Activated naive CD8-positive, alpha-beta T cell treated with anti-CD3 and anti-CD28 coated beads for 36 hours (primary cell): ENCODE measurements at regions not wholly inside any gene's neighbourhood (a gene's known extent, or its start where the extent isn't known, plus 50 kb on each side); places are given as distances from the start of the nearest gene placed in this dataset.

Experiments
- DNase-seq: peaks from one replicate; pipeline ENCODE4 v3.0.0; 2021
- H3K27ac Mint-ChIP-seq: one replicate; pipeline ENCODE4 v1.8.0; 2022; ENCODE audit warnings: mild to moderate bottlenecking, moderate library complexity, mixed read lengths
- H3K27me3 Mint-ChIP-seq: one replicate; pipeline ENCODE4 v1.8.0; 2022; ENCODE audit warnings: mild to moderate bottlenecking, mixed read lengths
- H3K36me3 Mint-ChIP-seq: one replicate; pipeline ENCODE4 v1.8.0; 2021; ENCODE audit warnings: mild to moderate bottlenecking, mixed read lengths
- H3K4me1 Mint-ChIP-seq: one replicate; pipeline ENCODE4 v1.8.0; 2021; ENCODE audit warnings: mixed read lengths
- H3K4me3 Mint-ChIP-seq: one replicate; pipeline ENCODE4 v1.8.0; 2022; ENCODE audit warnings: mild to moderate bottlenecking, moderate library complexity, mixed read lengths
- H3K9me3 Mint-ChIP-seq: one replicate; pipeline ENCODE4 v1.8.0; 2022; ENCODE audit warnings: mixed read lengths

DNA sequence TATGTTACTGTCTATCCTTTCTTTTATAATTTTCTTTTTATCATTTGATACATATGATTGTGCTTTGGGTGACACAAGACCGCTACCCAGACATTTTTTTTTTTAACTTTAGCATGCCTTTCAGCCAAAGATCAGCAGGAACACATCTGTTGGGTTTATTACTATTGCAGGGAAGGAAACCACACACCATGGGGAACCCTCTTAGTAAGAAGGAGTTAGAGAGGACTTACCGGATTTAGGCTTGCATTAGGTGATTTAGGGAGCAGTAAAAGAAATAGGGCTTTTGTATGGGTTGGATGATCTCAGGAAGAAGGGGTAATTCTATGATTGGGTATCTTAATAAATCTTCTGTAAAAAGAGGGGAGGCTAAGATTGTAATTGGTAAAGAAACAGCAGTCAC, 138.2 kb downstream of the SNX18 start:
- no peaks in the 10 kb centered on the region for H3K9me3 Mint-ChIP-seq
- H3K27ac Mint-ChIP-seq, result no peak overlapping the region
- no peak overlapping the region for H3K4me3 Mint-ChIP-seq
- peaks cover 7% of the 10 kb centered on the region for H3K4me1 Mint-ChIP-seq
- no peak for DNase-seq
- no peaks in the 10 kb centered on the region for H3K36me3 Mint-ChIP-seq
- no peaks in the 10 kb centered on the region for H3K27me3 Mint-ChIP-seq

DNA sequence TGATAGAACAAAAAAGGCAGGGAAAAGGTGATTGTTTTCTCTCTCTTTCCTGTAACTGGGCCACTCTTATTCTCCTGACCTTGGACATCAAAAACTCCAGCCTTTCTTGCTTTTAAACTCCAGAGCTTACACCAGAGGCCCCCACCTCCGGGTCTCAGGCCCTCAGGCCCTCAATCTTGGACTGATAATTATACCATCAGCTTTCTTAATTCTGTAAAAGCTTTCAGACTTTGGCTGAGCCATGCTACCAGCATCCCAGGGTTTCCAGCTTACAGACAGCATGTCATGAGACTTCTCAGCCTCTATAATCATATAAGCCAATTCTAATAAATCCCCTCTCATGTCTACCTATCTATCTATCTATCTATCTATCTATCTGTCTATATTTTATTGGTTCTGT, 137.7 kb downstream of the SNX18 start:
- no peak for DNase-seq
- H3K4me3 Mint-ChIP-seq, result no peak overlapping the region
- H3K4me1 Mint-ChIP-seq, result peaks cover 7% of the 10 kb centered on the region
- H3K9me3 Mint-ChIP-seq, result no peaks in the 10 kb centered on the region
- no peaks in the 10 kb centered on the region for H3K27me3 Mint-ChIP-seq
- no peak overlapping the region for H3K27ac Mint-ChIP-seq
- H3K36me3 Mint-ChIP-seq, result no peaks in the 10 kb centered on the region

DNA sequence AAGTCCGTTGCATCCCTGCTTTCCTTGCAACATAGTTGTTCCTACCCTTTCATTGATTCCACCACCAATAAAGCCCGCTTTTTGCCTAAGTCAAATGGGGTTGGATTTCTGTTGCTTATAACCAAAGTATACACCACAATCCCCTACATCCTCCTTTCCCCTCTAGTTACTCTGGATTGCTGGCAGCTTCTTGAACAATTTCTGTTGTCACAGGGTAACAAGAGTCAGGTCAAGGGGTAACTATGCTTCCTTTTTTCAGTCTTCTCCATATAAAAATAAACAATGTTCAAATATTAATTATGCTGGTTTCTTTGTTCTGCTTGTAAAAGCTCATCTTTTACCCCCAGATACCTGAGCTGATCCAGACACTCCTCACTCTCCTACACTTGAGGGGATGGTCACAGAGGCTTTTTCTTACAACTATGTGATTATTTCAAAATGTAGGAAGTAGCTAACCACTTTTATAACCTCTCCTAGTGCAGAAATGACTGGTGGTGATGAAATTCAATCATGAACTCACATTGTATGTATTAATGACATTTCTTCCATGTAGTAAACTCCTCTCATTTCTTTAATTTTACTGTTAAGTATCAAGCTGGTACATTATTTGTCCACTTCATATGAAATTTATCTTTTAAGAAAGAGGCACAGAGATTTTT, 136.5 kb downstream of the SNX18 start:
- Mint-ChIP-seq H3K27ac (no peak overlapping the region), H3K27me3 (no peaks in the 10 kb centered on the region), H3K4me3 (no peak overlapping the region), H3K4me1 (peaks cover 7% of the 10 kb centered on the region), H3K9me3 (no peaks in the 10 kb centered on the region), H3K36me3 (no peaks in the 10 kb centered on the region)
- no peak for DNase-seq

DNA sequence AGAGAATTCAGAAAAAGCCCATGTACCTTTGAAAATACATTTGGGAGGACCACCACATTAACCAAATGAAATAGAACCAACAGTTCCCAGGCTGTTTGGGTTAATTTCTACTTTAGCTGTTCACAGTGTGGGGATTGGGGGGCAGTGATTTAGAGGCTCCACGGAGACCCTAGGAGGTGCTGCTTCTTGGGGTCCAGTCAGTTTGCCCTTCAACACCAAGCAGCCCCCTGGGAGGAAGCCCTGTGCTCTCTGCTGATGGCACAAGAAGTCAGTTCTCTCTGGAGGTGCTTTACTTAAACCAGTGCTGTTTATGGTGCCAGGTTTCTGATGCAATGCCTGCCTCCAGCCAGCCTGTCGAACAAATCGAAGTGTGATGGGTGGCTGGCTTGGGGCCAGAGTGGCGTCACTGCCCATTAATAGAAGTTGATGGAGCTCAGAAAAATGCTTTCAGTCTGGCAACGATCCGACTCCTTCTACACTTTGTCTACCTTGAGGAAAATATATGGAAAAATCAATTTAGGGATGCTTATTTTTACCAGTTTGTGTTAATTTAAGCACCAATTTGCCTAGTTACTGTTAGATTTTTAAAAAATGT, 134.0 kb downstream of the SNX18 start:
- Mint-ChIP-seq H3K36me3 (no peaks in the 10 kb centered on the region), H3K27me3 (no peaks in the 10 kb centered on the region), H3K27ac (no peak overlapping the region), H3K4me1 (peaks cover 19% of the 10 kb centered on the region), H3K9me3 (no peaks in the 10 kb centered on the region), H3K4me3 (no peak overlapping the region)
- DNase-seq, result no peak

DNA sequence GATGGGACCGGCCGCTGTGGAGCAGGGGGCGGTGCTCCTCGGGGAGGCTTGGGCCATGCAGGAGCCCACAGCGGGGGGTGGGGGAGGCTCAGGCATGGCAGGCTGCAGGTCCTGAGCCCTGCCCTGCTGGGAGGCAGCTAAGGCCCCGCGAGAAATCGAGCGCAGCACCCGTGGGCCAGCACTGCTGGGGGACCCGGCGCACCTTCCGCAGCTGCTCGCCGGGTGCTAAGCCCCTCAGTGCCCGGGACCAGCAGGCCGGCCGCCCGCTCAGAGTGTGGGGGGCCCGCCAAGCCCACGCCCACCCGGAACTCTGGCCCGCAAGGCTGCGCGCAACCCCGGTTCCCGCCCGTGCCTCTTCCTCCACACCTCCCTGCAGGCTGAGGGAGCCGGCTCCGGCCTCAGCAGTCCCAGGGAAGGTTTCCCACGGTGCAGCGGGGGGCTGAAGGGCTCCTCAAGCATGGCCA, 131.5 kb downstream of the SNX18 start:
- H3K36me3 Mint-ChIP-seq, result no peaks in the 10 kb centered on the region
- no peak overlapping the region for H3K4me3 Mint-ChIP-seq
- H3K9me3 Mint-ChIP-seq, result no peaks in the 10 kb centered on the region
- H3K4me1 Mint-ChIP-seq, result peaks cover 37% of the 10 kb centered on the region
- H3K27ac Mint-ChIP-seq, result no peak overlapping the region
- no peaks in the 10 kb centered on the region for H3K27me3 Mint-ChIP-seq
- DNase-seq, result no peak

DNA sequence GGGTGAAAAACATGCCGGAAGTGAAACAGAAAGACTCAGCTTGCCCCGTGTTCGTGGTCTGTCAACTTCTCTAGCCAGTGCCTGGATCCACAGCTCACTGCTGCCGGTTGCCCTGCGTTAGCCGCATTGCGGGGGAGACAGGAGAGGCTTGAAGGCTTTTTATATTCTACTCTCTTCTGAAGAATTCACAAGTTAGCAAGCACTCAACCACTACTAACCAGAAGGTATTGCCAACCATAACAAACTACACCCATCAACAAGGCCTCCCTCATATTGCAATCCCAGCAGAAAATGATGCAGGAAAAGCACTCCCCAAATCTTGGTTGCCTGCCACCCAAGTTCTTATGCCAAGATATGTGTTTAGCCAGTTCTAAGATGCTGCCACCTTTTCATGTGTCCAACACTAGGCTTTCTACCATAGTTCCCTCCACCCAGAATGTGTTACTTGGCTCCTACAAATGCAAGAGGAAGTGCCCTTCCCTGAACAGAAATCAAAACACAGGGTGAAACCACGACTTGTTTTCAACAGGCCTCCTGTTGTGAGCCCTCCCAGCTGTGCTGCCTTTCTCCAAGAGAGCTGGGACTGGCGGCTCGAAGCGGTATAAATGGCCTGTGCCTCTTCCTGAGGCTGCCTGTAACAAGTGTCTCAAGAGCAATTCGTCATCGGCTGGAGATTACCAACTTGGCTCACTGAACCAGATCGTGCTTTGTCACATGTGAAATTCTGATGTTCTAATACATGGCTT, 129.0 kb downstream of the SNX18 start:
- no peaks in the 10 kb centered on the region for H3K9me3 Mint-ChIP-seq
- peaks cover 44% of the 10 kb centered on the region for H3K4me1 Mint-ChIP-seq
- H3K4me3 Mint-ChIP-seq, result peak overlapping the region; percentile 47
- peak; percentile 73 for DNase-seq
- H3K27me3 Mint-ChIP-seq, result no peaks in the 10 kb centered on the region
- H3K36me3 Mint-ChIP-seq, result no peaks in the 10 kb centered on the region
- H3K27ac Mint-ChIP-seq, result peak overlapping the region; percentile 81

DNA sequence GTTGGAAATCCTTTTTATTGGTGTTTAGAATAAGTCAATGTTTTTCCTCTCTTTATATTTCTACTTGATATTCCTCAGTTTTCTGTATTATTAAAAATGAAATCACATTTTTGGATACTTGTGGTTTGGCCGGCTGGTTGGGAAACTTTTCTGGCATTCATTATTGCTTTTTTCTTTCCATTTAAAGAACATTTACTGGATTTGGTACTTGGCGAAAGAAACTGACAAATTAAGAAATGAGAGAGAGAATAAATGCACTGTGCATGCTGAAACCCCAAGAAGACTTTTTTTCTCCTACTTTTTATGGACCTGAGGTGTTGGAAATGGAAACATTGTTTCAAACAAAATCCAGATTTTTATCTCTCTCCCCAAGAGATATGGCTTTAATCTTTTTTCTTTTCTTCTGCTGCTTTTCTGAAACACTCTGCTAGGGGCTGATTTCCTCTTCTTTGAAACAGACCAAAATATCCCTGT, 128.4 kb downstream of the SNX18 start:
- Mint-ChIP-seq H3K27me3 (no peaks in the 10 kb centered on the region), H3K36me3 (no peaks in the 10 kb centered on the region), H3K9me3 (no peaks in the 10 kb centered on the region), H3K4me3 (peak overlapping the region; percentile 47), H3K27ac (peak overlapping the region; percentile 81), H3K4me1 (peaks cover 44% of the 10 kb centered on the region)
- no peak for DNase-seq

DNA sequence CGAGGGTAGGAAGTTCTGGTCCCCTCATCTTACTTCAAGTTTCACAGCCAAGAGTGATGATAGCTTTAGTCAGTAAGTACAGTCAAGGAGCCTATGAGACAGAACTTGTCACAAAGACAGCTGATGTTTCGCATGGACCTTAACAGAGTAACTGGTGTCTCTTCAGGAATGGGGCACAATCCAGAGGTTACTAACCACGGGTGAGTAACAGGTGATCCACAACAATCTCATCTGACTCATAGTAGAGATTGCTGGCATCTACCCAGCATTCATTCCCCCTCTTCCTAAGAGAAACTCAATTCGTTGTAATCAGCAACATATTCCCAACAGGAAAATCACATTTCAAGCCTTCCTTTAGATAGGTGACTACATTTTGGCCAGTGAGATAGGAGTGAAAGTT, 126.7 kb downstream of the SNX18 start:
- Mint-ChIP-seq H3K27ac (no peak overlapping the region), H3K4me3 (no peak overlapping the region), H3K4me1 (peaks cover 44% of the 10 kb centered on the region), H3K27me3 (no peaks in the 10 kb centered on the region), H3K36me3 (no peaks in the 10 kb centered on the region), H3K9me3 (no peaks in the 10 kb centered on the region)
- DNase-seq, result no peak

DNA sequence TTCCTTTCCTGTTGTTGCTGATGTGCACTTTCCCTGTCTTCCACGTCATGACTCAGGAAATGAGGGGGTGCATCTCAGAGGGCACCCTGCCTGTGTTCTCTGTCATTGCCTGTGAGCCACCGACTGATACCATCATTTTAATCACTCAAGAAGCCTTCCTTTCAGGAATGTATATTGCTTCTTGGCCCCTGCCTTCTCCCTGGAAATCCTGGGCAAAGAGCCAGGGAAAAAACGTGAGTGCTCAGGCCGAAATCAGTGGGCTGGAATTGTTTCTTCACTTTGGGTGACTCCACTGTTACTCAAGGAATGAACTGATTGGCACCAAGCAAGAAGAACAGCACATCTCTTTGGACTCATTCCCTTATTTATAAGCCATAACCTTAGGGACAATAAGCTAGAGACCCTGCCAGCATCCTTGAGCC, 126.1 kb downstream of the SNX18 start:
- DNase-seq, result no peak
- H3K36me3 Mint-ChIP-seq, result no peaks in the 10 kb centered on the region
- no peak overlapping the region for H3K4me3 Mint-ChIP-seq
- H3K27me3 Mint-ChIP-seq, result no peaks in the 10 kb centered on the region
- no peaks in the 10 kb centered on the region for H3K9me3 Mint-ChIP-seq
- peaks cover 44% of the 10 kb centered on the region for H3K4me1 Mint-ChIP-seq
- no peak overlapping the region for H3K27ac Mint-ChIP-seq

DNA sequence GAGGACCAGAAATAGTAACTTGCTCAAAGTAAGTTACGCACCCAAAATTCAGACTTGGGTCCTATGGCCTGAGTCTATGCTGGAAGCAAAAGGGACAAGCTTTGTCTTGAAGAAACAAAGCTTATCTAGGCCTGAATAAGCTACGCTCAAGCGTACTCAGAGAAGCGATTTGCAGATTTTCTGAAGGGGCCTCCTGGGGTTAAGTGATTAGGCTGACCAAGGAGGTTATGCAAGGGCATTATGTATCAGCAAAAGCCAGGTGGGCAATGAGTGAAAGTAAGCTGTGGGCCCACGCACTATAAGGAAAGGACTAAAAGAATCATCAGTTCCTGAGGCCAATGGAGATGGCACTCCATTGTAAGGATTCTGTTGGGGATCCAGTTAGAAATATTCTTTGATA, 122.1 kb downstream of the SNX18 start:
- H3K4me1 Mint-ChIP-seq, result peaks cover 19% of the 10 kb centered on the region
- H3K27ac Mint-ChIP-seq, result no peak overlapping the region
- no peak for DNase-seq

DNA sequence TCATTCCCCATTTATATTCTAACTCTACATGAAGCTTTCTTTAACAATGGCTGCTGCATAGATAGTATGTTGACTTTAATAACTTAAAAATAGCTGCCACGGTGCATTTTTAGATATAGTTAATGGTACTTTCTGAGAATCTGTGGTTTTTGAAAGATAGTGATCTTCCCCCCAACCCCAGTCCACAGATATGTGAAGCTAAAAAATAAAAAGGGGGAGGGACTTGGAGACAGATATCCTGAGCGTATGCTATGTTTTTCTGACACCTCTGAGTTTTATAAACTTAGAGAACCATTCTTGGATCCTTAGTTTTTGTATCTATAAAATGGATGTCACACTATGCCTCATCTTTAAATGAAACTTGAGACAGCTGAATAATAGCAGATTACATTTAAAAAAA, 120.5 kb downstream of the SNX18 start:
- no peaks in the 10 kb centered on the region for H3K36me3 Mint-ChIP-seq
- no peak overlapping the region for H3K4me3 Mint-ChIP-seq
- H3K27me3 Mint-ChIP-seq, result no peaks in the 10 kb centered on the region
- DNase-seq, result no peak
- H3K4me1 Mint-ChIP-seq, result peaks cover 6% of the 10 kb centered on the region
- H3K9me3 Mint-ChIP-seq, result no peaks in the 10 kb centered on the region
- no peak overlapping the region for H3K27ac Mint-ChIP-seq

More for the DNA sequence above, 122.1 kb downstream of the SNX18 start:
- H3K9me3 Mint-ChIP-seq, result no peaks in the 10 kb centered on the region
- H3K4me3 Mint-ChIP-seq, result no peak overlapping the region
- H3K27me3 Mint-ChIP-seq, result no peaks in the 10 kb centered on the region
- H3K36me3 Mint-ChIP-seq, result no peaks in the 10 kb centered on the region

DNA sequence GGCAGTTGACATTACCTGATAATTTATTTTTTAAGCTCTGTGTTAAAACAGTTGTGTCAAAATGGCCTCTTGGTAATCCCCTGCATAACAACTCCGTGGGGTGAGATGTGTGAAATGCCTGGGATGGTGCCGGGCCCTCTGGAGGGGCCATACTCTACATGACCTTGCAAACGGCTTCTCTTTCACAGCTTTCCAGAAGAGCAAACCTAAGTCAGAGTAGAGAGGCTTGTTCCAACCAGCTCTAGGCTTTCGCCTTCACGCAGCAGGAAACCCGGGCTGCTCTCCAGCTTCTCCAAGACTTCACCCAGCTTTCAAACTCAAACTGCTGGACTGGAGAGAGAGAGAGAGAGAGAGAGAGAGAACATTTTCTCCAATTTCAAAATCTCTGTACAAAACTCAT, 120.1 kb downstream of the SNX18 start:
- no peak overlapping the region for H3K4me3 Mint-ChIP-seq
- DNase-seq, result no peak
- H3K4me1 Mint-ChIP-seq, result peaks cover 6% of the 10 kb centered on the region
- no peak overlapping the region for H3K27ac Mint-ChIP-seq
- no peaks in the 10 kb centered on the region for H3K36me3 Mint-ChIP-seq
- no peaks in the 10 kb centered on the region for H3K9me3 Mint-ChIP-seq
- no peaks in the 10 kb centered on the region for H3K27me3 Mint-ChIP-seq

DNA sequence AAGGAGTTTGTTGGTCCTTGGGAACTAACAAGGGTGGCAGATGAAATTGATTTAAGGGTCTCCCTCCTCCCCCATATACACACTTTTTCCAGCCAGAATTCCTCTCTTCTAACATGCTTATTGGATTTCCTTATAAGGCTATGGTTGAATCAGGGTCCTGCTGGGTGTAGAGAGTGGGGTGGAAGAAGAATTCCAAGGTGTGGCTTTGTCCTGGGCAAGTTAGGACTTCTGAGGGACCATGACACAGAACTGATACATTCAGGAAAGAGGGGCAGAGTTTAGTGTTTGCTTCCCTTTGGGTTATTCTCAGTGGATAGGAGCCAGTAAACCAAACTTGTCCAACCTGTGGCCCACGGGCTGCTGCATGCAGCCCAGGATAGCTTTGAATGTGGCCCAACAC, 116.5 kb downstream of the SNX18 start:
- DNase-seq, result no peak
- Mint-ChIP-seq H3K9me3 (peaks cover 7% of the 10 kb centered on the region), H3K4me1 (peaks cover 6% of the 10 kb centered on the region), H3K36me3 (no peaks in the 10 kb centered on the region), H3K27ac (no peak overlapping the region), H3K4me3 (no peak overlapping the region), H3K27me3 (no peaks in the 10 kb centered on the region)

DNA sequence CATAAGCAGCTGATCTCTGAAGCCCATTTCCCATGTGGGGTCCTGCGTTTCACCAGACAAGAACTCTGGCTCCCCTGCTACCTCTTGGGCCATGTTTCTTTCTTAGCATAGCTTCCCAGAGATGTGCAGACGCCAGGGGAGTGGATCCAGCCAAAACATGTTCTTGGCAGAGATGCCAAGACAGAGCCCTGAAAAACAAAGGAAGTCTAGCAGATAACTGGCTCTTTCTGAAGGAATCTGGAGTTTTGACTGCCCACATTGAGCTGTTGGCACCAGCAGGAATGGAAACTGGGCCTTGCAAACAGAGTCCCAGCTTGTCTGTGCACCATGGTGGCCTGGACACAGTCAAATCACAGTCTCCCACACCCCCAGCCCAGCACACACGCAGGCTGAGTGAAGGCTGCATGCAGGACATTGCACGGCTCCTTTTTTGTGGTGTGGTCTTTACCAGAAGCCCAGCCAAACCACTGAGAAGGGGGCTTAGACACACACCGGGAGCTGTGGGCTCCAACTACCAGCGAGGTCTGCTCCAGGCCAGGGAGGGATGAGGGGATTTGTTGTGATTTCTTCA, 114.7 kb downstream of the SNX18 start:
- no peak for DNase-seq
- Mint-ChIP-seq H3K4me3 (no peak overlapping the region), H3K27me3 (no peaks in the 10 kb centered on the region), H3K9me3 (peaks cover 7% of the 10 kb centered on the region), H3K27ac (no peak overlapping the region), H3K4me1 (peaks cover 2% of the 10 kb centered on the region), H3K36me3 (no peaks in the 10 kb centered on the region)

DNA sequence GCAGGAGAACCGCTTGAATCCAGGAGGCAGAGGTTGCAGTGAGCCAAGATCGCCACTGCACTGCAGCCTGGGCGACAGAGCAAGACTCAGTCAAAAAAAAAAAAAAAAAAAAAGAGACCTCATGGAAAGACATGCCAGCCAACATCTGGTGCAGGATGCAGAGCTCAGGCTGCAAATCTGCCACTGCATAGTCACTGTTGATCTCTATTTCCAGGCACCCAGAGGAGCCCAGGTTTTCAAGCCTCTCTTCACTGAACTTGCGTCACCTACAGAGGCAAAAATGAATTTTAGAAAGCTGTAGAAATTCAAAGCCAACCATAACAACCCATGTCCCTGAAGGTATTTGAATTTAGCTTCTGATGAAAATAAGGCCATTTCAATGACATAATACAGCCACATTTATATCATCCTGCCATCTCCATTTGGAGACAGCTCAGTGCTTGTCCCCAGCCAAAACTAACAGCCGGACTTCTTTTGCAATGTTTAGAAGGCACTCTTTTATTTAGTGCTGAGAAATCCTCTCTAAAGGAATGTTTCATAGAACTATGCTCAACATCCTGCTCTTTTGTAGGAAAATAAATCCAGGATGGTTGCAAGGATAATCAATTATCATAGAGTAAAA, 113.3 kb downstream of the SNX18 start:
- Mint-ChIP-seq H3K4me3 (no peak overlapping the region), H3K27ac (no peak overlapping the region), H3K4me1 (no peaks in the 10 kb centered on the region), H3K27me3 (no peaks in the 10 kb centered on the region), H3K36me3 (no peaks in the 10 kb centered on the region), H3K9me3 (peaks cover 7% of the 10 kb centered on the region)
- no peak for DNase-seq
